Neural crest cell (in vitro differentiated cells): ENCODE measurements at regions not wholly inside any gene's neighbourhood (a gene's known extent, or its start where the extent isn't known, plus 50 kb on each side); places are given as distances from the start of the nearest gene placed in this dataset.
A peak's percentile ranks its signal among the peaks of the same experiment; 100 is the strongest.

Source experiments
- DNase-seq: peaks from one replicate; pipeline ENCODE4 v3.0.0; 2021; ENCODE audit warnings: low read depth, mixed read lengths, low spot score
- H3K27ac Mint-ChIP-seq: one replicate; pipeline ENCODE4 v1.8.0; 2021; ENCODE audit warnings: mild to moderate bottlenecking, mixed read lengths; ENCODE audit not compliant: unreplicated experiment
- H3K27me3 Mint-ChIP-seq: 2 replicates; pipeline ENCODE4 v1.8.0; 2021; ENCODE audit warnings: low read depth, mild to moderate bottlenecking, mixed read lengths
- H3K36me3 Mint-ChIP-seq: 2 replicates; pipeline ENCODE4 v1.8.0; 2021; ENCODE audit warnings: low read depth, mild to moderate bottlenecking, mixed read lengths
- H3K4me1 Mint-ChIP-seq: 2 replicates; pipeline ENCODE4 v1.8.0; 2021; ENCODE audit warnings: mixed read lengths
- H3K4me3 Mint-ChIP-seq: one replicate; pipeline ENCODE4 v1.8.0; 2021; ENCODE audit warnings: mild to moderate bottlenecking, mixed read lengths
- H3K9me3 Mint-ChIP-seq: 2 replicates; pipeline ENCODE4 v1.8.0; 2021; ENCODE audit warnings: mixed read lengths
- CTCF ChIP-seq: fragments of 200-600 bp; sonication (generic); conservative IDR thresholded peaks from 2 replicates; pipeline ENCODE4 v1.5.0; 2021; ENCODE audit warnings: antibody characterized with exemption, mild to moderate bottlenecking

- no peak for TF ChIP-seq CTCF
- Mint-ChIP-seq H3K27ac (no peak overlapping the region), H3K27me3 (no peaks in the 10 kb centered on the region), H3K36me3 (no peaks in the 10 kb centered on the region), H3K9me3 (no peaks in the 10 kb centered on the region), H3K4me3 (no peak overlapping the region), H3K4me1 (peaks cover 5% of the 10 kb centered on the region)
- DNase-seq, result no peak
Measured at GRCh38 chr13:111638233-111638632, 317.8 kb downstream of the TEX29 start.

- H3K4me3 Mint-ChIP-seq, result no peak overlapping the region
- peaks cover 5% of the 10 kb centered on the region for H3K4me1 Mint-ChIP-seq
- no peaks in the 10 kb centered on the region for H3K27me3 Mint-ChIP-seq
- TF ChIP-seq CTCF, result no peak
- DNase-seq, result no peak
- no peaks in the 10 kb centered on the region for H3K9me3 Mint-ChIP-seq
- no peaks in the 10 kb centered on the region for H3K36me3 Mint-ChIP-seq
- peak overlapping the region; percentile 27 for H3K27ac Mint-ChIP-seq
Measured at GRCh38 chr13:111639196-111639705, 318.8 kb downstream of the TEX29 start.

- no peak for DNase-seq
- Mint-ChIP-seq H3K27ac (no peak overlapping the region), H3K9me3 (no peaks in the 10 kb centered on the region), H3K4me3 (no peak overlapping the region), H3K36me3 (no peaks in the 10 kb centered on the region), H3K4me1 (peaks cover 5% of the 10 kb centered on the region), H3K27me3 (no peaks in the 10 kb centered on the region)
- TF ChIP-seq CTCF, result no peak
Measured at GRCh38 chr13:111640006-111640405, 319.6 kb downstream of the TEX29 start.

GRCh38 chr13:111640476-111640875 is 320.0 kb downstream of the TEX29 start:
- Mint-ChIP-seq H3K36me3 (no peaks in the 10 kb centered on the region), H3K4me1 (peaks cover 5% of the 10 kb centered on the region), H3K9me3 (no peaks in the 10 kb centered on the region), H3K27ac (no peak overlapping the region), H3K4me3 (no peak overlapping the region), H3K27me3 (no peaks in the 10 kb centered on the region)
- no peak for TF ChIP-seq CTCF
- DNase-seq, result no peak

- no peaks in the 10 kb centered on the region for H3K27me3 Mint-ChIP-seq
- H3K4me1 Mint-ChIP-seq, result peaks cover 5% of the 10 kb centered on the region
- TF ChIP-seq CTCF, result no peak
- H3K9me3 Mint-ChIP-seq, result no peaks in the 10 kb centered on the region
- no peak for DNase-seq
- no peaks in the 10 kb centered on the region for H3K36me3 Mint-ChIP-seq
- H3K27ac Mint-ChIP-seq, result peak overlapping the region; percentile 12
- no peak overlapping the region for H3K4me3 Mint-ChIP-seq
Measured at GRCh38 chr13:111642156-111642767, 321.8 kb downstream of the TEX29 start.
